ENCODE measurements at regions not wholly inside any gene's neighbourhood (a gene's known extent, or its start where the extent isn't known, plus 50 kb on each side); places are given as distances from the start of the nearest gene placed in this dataset.

DNA sequence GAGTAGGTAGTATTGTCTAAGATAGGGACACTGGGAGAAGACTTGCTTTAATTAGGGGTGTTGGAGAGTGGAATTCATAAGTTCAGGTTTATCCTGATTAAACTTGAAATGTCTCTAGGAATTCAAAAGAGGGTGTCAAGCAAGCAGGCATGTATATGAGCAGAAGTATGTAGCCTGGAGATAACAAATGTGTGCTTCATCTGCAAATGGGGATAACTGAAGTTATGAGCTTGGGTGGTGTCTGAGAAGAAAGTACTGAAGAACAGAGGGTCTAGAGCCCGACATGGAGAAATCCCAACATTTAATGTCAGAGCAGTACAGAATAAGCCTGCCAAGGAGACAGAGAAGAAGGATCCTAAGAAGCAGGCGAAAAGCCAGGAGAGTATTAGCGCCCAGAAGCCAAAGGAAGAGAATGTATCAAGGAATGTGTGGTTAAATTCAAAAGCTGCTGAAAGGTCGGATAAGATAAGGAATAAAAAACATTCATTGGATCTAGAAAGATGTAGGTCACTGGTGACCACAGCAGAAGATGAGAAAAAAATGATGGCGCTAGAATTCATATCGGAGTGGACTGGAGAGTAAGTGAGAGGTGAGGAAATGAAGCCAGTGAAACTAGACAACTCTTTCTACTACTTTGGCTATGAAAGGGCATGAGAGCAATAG lies 401.5 kb upstream of the PIK3R1 start:
- no peak for ATAC-seq
- TF ChIP-seq PPARA (CRISPR knock-in tag; IDR thresholded peaks at IDR 0.05; ENCODE audit: borderline replicate concordance) (no peak), ZNF565 (CRISPR knock-in tag; conservative IDR thresholded peaks at IDR 0.05; ENCODE audit: low read depth) (no peak), CSDC2 (CRISPR knock-in tag; IDR thresholded peaks at IDR 0.05) (no peak), ZFP30 (CRISPR knock-in tag; IDR thresholded peaks at IDR 0.05) (no peak), RARB (CRISPR knock-in tag; IDR thresholded peaks at IDR 0.05) (no peak), ESRRG (CRISPR knock-in tag; IDR thresholded peaks at IDR 0.05) (no peak)

DNA sequence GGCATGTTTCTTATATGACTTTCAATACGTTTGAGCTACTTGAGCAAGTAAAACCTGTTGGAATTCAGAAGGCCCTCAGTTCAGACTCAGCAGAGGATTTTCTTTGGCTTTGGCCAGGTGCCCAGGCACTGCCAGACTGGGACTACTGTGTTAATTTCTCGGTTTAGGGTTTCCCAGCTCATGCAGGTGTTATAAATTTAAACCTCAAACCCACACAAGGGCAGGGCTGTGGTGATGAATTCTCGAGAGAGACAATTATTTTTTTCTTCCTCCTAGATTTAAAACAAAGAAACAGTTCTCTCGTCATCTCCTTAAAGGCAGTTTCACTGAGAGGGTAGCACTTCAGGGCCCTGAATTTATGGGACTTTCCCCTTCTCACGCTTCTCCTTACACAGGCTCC lies 406.0 kb upstream of the PIK3R1 start:
- ATAC-seq, result no peak
- TF ChIP-seq GLIS3 (CRISPR knock-in tag; IDR thresholded peaks at IDR 0.05) (no peak), ISL1 (CRISPR knock-in tag; IDR thresholded peaks at IDR 0.05) (no peak), OSR1 (CRISPR knock-in tag; IDR thresholded peaks at IDR 0.05) (no peak), ZNF70 (CRISPR knock-in tag; IDR thresholded peaks at IDR 0.05) (no peak), ARNTL (CRISPR knock-in tag; IDR thresholded peaks at IDR 0.05; ENCODE audit: borderline replicate concordance, low read depth) (no peak), BACH2 (CRISPR knock-in tag; IDR thresholded peaks at IDR 0.05; ENCODE audit: borderline replicate concordance) (no peak), TCF4 (CRISPR knock-in tag; IDR thresholded peaks at IDR 0.05; ENCODE audit: borderline replicate concordance) (no peak), ZFP30 (CRISPR knock-in tag; IDR thresholded peaks at IDR 0.05) (no peak), SNAI2 (CRISPR knock-in tag; IDR thresholded peaks at IDR 0.05) (no peak), PPARA (CRISPR knock-in tag; IDR thresholded peaks at IDR 0.05; ENCODE audit: borderline replicate concordance) (no peak), CREB5 (CRISPR knock-in tag; IDR thresholded peaks at IDR 0.05; ENCODE audit: low read depth) (no peak), CSDC2 (CRISPR knock-in tag; IDR thresholded peaks at IDR 0.05) (no peak), CSRNP3 (CRISPR knock-in tag; IDR thresholded peaks at IDR 0.05) (no peak), RARB (CRISPR knock-in tag; IDR thresholded peaks at IDR 0.05) (no peak), ZC3H10 (CRISPR knock-in tag; IDR thresholded peaks at IDR 0.05) (no peak), ZNF8 (CRISPR knock-in tag; IDR thresholded peaks at IDR 0.05) (no peak)
- TF ChIP-seq, protein P1, sequence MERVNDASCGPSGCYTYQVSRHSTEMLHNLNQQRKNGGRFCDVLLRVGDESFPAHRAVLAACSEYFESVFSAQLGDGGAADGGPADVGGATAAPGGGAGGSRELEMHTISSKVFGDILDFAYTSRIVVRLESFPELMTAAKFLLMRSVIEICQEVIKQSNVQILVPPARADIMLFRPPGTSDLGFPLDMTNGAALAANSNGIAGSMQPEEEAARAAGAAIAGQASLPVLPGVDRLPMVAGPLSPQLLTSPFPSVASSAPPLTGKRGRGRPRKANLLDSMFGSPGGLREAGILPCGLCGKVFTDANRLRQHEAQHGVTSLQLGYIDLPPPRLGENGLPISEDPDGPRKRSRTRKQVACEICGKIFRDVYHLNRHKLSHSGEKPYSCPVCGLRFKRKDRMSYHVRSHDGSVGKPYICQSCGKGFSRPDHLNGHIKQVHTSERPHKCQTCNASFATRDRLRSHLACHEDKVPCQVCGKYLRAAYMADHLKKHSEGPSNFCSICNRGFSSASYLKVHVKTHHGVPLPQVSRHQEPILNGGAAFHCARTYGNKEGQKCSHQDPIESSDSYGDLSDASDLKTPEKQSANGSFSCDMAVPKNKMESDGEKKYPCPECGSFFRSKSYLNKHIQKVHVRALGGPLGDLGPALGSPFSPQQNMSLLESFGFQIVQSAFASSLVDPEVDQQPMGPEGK (CRISPR knock-in tag; IDR thresholded peaks at IDR 0.05; ENCODE audit: borderline replicate concordance), result no peak
- TF ChIP-seq, protein P2, sequence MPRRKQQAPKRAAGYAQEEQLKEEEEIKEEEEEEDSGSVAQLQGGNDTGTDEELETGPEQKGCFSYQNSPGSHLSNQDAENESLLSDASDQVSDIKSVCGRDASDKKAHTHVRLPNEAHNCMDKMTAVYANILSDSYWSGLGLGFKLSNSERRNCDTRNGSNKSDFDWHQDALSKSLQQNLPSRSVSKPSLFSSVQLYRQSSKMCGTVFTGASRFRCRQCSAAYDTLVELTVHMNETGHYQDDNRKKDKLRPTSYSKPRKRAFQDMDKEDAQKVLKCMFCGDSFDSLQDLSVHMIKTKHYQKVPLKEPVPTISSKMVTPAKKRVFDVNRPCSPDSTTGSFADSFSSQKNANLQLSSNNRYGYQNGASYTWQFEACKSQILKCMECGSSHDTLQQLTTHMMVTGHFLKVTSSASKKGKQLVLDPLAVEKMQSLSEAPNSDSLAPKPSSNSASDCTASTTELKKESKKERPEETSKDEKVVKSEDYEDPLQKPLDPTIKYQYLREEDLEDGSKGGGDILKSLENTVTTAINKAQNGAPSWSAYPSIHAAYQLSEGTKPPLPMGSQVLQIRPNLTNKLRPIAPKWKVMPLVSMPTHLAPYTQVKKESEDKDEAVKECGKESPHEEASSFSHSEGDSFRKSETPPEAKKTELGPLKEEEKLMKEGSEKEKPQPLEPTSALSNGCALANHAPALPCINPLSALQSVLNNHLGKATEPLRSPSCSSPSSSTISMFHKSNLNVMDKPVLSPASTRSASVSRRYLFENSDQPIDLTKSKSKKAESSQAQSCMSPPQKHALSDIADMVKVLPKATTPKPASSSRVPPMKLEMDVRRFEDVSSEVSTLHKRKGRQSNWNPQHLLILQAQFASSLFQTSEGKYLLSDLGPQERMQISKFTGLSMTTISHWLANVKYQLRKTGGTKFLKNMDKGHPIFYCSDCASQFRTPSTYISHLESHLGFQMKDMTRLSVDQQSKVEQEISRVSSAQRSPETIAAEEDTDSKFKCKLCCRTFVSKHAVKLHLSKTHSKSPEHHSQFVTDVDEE (CRISPR knock-in tag; IDR thresholded peaks at IDR 0.05), result no peak
- TF ChIP-seq, protein P3, sequence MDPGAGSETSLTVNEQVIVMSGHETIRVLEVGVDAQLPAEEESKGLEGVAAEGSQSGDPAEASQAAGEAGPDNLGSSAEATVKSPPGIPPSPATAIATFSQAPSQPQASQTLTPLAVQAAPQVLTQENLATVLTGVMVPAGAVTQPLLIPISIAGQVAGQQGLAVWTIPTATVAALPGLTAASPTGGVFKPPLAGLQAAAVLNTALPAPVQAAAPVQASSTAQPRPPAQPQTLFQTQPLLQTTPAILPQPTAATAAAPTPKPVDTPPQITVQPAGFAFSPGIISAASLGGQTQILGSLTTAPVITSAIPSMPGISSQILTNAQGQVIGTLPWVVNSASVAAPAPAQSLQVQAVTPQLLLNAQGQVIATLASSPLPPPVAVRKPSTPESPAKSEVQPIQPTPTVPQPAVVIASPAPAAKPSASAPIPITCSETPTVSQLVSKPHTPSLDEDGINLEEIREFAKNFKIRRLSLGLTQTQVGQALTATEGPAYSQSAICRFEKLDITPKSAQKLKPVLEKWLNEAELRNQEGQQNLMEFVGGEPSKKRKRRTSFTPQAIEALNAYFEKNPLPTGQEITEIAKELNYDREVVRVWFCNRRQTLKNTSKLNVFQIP (CRISPR knock-in tag; IDR thresholded peaks at IDR 0.05; ENCODE audit: borderline replicate concordance, low read depth), result no peak

DNA sequence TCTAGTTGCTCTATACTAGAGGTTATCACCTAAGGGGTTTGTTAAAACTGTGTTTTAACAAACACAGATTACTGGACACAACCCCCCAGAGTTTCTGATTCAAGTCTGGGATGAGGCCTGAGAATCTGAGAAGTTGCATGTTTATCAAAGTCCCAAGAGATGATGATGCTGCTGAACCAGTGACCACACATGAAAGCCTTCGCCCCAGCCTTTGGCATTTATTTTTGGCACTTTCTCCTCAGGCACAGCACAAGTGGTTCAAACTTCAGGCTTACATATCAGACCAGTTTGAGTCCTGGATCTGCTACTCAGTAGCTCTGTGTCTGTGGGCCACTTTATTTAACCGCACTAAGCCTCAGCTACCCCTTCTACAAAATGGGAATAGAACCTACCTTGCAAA lies 407.2 kb upstream of the PIK3R1 start:
- ATAC-seq, result no peak
- TF ChIP-seq GLIS3 (CRISPR knock-in tag; IDR thresholded peaks at IDR 0.05) (no peak), PPARA (CRISPR knock-in tag; IDR thresholded peaks at IDR 0.05; ENCODE audit: borderline replicate concordance) (no peak), CSRNP3 (CRISPR knock-in tag; IDR thresholded peaks at IDR 0.05) (no peak), BACH2 (CRISPR knock-in tag; IDR thresholded peaks at IDR 0.05; ENCODE audit: borderline replicate concordance) (no peak), ZNF8 (CRISPR knock-in tag; IDR thresholded peaks at IDR 0.05) (no peak), CREB5 (CRISPR knock-in tag; IDR thresholded peaks at IDR 0.05; ENCODE audit: low read depth) (no peak), ESRRG (CRISPR knock-in tag; IDR thresholded peaks at IDR 0.05) (no peak), ZNF565 (CRISPR knock-in tag; conservative IDR thresholded peaks at IDR 0.05; ENCODE audit: low read depth) (no peak), ZFP30 (CRISPR knock-in tag; IDR thresholded peaks at IDR 0.05) (no peak)
- TF ChIP-seq, protein P2 (CRISPR knock-in tag; IDR thresholded peaks at IDR 0.05), result no peak

Data from SK-N-SH treated with all-trans-retinoic acid at 6 μM for 48 hours (cell line).